ENCODE measurements at regions not wholly inside any gene's neighbourhood (a gene's known extent, or its start where the extent isn't known, plus 50 kb on each side); places are given as distances from the start of the nearest gene placed in this dataset.

DNA sequence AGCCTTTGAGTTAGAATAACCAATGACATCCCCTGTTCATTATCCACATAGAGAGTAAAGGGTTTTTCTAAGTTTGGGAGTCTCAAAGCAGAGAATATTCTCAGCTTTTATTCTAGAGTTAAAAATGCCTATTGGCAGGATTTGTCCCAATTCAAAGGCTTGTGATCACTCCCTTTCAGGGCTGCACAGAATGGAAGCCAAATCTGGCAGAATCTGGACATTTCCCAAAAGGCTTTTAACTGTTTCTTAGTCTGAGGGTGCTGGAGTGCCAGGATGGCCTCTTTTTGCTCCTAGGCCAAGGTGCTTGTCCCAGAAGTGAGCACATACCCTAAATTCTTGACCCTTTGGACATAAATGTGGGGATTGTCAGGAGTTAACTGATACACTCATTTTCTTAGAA is 556.6 kb downstream of the DOK5 start:
- H3K27me3 ChIP-seq (replicated peaks; ENCODE audit: insufficient read depth): no peaks in the 10 kb centered on the region
- ATAC-seq (ENCODE audit: insufficient number of reproducible peaks, low FRiP score, low read depth): no peak
- H3K36me3 ChIP-seq: no peaks in the 10 kb centered on the region
- no peak overlapping the region for H3K27ac ChIP-seq
- H3K9me3 ChIP-seq: no peaks in the 10 kb centered on the region
- TF ChIP-seq, protein P1, sequence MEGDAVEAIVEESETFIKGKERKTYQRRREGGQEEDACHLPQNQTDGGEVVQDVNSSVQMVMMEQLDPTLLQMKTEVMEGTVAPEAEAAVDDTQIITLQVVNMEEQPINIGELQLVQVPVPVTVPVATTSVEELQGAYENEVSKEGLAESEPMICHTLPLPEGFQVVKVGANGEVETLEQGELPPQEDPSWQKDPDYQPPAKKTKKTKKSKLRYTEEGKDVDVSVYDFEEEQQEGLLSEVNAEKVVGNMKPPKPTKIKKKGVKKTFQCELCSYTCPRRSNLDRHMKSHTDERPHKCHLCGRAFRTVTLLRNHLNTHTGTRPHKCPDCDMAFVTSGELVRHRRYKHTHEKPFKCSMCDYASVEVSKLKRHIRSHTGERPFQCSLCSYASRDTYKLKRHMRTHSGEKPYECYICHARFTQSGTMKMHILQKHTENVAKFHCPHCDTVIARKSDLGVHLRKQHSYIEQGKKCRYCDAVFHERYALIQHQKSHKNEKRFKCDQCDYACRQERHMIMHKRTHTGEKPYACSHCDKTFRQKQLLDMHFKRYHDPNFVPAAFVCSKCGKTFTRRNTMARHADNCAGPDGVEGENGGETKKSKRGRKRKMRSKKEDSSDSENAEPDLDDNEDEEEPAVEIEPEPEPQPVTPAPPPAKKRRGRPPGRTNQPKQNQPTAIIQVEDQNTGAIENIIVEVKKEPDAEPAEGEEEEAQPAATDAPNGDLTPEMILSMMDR (IDR thresholded peaks at IDR 0.05): no peak
- H3K4me3 ChIP-seq: no peak overlapping the region
- no peaks in the 10 kb centered on the region for H3K4me1 ChIP-seq (ENCODE audit: control insufficient read depth in 1 of 2, low read depth in 2 of 2)
- no peak for DNase-seq (ENCODE audit: low spot score)

DNA sequence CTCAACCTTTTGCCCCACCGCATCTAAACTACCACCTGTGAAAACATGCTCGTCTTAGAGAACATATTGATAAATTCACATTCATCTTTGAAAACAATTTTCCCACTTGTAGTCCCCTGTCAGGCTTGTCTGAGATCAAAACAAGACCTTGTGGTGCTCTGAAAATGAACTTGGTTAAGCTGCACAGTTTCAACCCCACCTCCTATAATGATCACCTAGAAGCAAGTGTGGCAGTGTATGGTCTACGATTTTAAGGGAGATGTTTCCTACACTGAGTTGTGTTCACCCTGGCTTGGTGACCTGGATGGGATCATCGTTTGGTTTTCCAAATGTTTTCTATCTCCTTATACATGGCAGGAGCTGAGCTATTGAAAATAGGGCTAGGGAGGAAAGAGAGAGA is 539.4 kb downstream of the DOK5 start:
- Histone ChIP-seq H3K4me3 (no peak overlapping the region), H3K27ac (no peak overlapping the region), H3K27me3 (replicated peaks; ENCODE audit: insufficient read depth) (no peaks in the 10 kb centered on the region), H3K4me1 (ENCODE audit: control insufficient read depth in 1 of 2, low read depth in 2 of 2) (no peaks in the 10 kb centered on the region), H3K9me3 (no peaks in the 10 kb centered on the region), H3K36me3 (no peaks in the 10 kb centered on the region)
- ATAC-seq (ENCODE audit: insufficient number of reproducible peaks, low FRiP score, low read depth) (no peak), DNase-seq (ENCODE audit: low spot score) (no peak)
- TF ChIP-seq, protein P1 (IDR thresholded peaks at IDR 0.05): no peak

DNA sequence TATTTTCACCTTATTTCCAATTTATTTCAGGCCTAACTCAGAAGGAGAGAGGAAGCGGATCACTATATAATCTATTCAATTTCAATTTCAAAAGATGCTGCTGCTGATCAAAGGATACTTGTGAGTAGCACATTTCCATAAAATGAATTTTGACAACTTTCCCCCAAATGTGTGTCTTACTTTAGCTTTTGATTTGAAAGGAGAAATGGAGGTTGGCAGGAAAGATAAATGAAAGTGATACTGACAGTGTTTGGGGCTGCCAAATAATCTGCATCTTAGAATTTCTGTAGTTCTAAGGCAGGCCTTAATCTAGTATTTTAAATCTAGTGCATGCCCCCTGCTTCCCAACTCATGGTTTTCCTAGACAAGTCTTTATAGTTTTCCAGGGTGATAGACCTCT is 535.4 kb downstream of the DOK5 start:
- no peaks in the 10 kb centered on the region for H3K9me3 ChIP-seq
- no peaks in the 10 kb centered on the region for H3K4me1 ChIP-seq (ENCODE audit: control insufficient read depth in 1 of 2, low read depth in 2 of 2)
- H3K27me3 ChIP-seq (replicated peaks; ENCODE audit: insufficient read depth): no peaks in the 10 kb centered on the region
- TF ChIP-seq, protein P1 (IDR thresholded peaks at IDR 0.05): no peak
- H3K27ac ChIP-seq: no peak overlapping the region
- H3K36me3 ChIP-seq: no peaks in the 10 kb centered on the region
- no peak overlapping the region for H3K4me3 ChIP-seq
- no peak for DNase-seq (ENCODE audit: low spot score)
- no peak for ATAC-seq (ENCODE audit: insufficient number of reproducible peaks, low FRiP score, low read depth)

DNA sequence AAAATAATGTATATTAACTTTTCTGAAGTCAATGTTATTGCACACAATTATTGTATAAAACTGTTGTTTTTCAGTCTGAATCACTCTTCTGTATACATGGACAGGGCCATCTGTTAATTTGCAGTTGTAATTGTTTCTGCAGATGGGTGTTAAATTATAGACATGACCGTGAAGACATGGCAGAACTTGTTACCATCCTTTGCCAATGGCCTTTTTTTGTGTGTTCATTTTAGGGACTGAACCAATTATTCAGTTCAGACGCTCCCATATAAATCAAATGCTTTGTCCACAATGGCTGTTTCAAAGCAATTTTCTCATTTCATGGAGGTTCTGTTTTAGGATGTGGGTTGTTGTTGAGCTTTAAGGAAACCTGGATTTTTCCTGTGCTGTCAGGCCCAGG is 533.7 kb downstream of the DOK5 start:
- no peaks in the 10 kb centered on the region for H3K36me3 ChIP-seq
- H3K9me3 ChIP-seq: no peaks in the 10 kb centered on the region
- DNase-seq (ENCODE audit: low spot score) (no peak), ATAC-seq (ENCODE audit: insufficient number of reproducible peaks, low FRiP score, low read depth) (no peak)
- H3K27ac ChIP-seq: no peak overlapping the region
- no peaks in the 10 kb centered on the region for H3K27me3 ChIP-seq (replicated peaks; ENCODE audit: insufficient read depth)
- H3K4me1 ChIP-seq (ENCODE audit: control insufficient read depth in 1 of 2, low read depth in 2 of 2): no peaks in the 10 kb centered on the region
- TF ChIP-seq, protein P1 (IDR thresholded peaks at IDR 0.05): no peak
- H3K4me3 ChIP-seq: no peak overlapping the region

DNA sequence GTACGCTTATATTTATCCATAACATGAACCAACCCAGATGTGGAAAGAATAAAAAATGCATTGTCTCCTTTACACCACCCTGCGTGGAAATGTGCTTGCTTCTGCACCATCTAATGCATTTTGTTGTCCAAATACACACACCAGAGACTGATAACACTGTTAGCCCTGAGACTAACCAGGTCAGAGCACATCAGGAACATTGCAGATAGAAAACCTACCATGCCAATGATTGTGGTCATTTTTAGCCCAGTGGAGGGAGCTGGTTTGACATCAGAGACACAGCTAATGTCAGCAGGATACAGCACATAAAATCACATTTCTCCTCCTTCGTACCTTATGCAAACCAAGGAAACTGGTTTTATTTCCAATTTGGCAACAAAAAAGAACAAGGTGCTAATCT is 528.7 kb downstream of the DOK5 start:
- H3K27ac ChIP-seq: no peak overlapping the region
- DNase-seq (ENCODE audit: low spot score): no peak
- TF ChIP-seq, protein P1 (IDR thresholded peaks at IDR 0.05): no peak
- no peaks in the 10 kb centered on the region for H3K9me3 ChIP-seq
- no peaks in the 10 kb centered on the region for H3K4me1 ChIP-seq (ENCODE audit: control insufficient read depth in 1 of 2, low read depth in 2 of 2)
- ATAC-seq (ENCODE audit: insufficient number of reproducible peaks, low FRiP score, low read depth): no peak
- no peaks in the 10 kb centered on the region for H3K27me3 ChIP-seq (replicated peaks; ENCODE audit: insufficient read depth)
- H3K4me3 ChIP-seq: no peak overlapping the region
- H3K36me3 ChIP-seq: no peaks in the 10 kb centered on the region
